Urothelium cell line (cell line): ENCODE measurements at regions not wholly inside any gene's neighbourhood (a gene's known extent, or its start where the extent isn't known, plus 50 kb on each side); places are given as distances from the start of the nearest gene placed in this dataset.
"Not testable (repeated sequence)": the region's sequence is repeated elsewhere in the genome, so short reads cannot be mapped to it uniquely, and the experiment has no call there.

Source experiments
- DNase-seq: peaks from one replicate; pipeline ENCODE4 v3.0.0; 2011; ENCODE audit warnings: low spot score, mixed read lengths
- FAIRE-seq: peaks from 2 replicates; lab custom pipeline; 2011; peaks lifted over from hg19 to GRCh38; lab: Jason Lieb, UNC

GRCh38 chr5:166758151-166758550 lies 1533.3 kb upstream of the WWC1 start:
- DNase-seq, result no peak

GRCh38 chr5:166767858-166768257 lies 1523.6 kb upstream of the WWC1 start:
- DNase-seq (no peak), FAIRE-seq (no peak)

More at GRCh38 chr5:166758151-166758550, 1533.3 kb upstream of the WWC1 start:
- no peak for FAIRE-seq

- DNase-seq (no peak), FAIRE-seq (no peak)
Measured at GRCh38 chr5:166768536-166768935, 1522.9 kb upstream of the WWC1 start.

- DNase-seq (peak; percentile 19), FAIRE-seq (no peak)
Measured at GRCh38 chr5:166772770-166773169, 1518.7 kb upstream of the WWC1 start.

- FAIRE-seq (no peak), DNase-seq (no peak)
Measured at GRCh38 chr5:166781737-166782136, 1509.7 kb upstream of the WWC1 start.

- FAIRE-seq, result no peak
- DNase-seq, result no peak
Measured at GRCh38 chr5:166784545-166785078, 1506.8 kb upstream of the WWC1 start.

- no peak for FAIRE-seq
- no peak for DNase-seq
Measured at GRCh38 chr5:166786178-166786577, 1505.3 kb upstream of the WWC1 start.

GRCh38 chr5:166786889-166787288 lies 1504.6 kb upstream of the WWC1 start:
- no peak for FAIRE-seq
- no peak for DNase-seq

- DNase-seq (no peak), FAIRE-seq (no peak)
Measured at GRCh38 chr5:166788050-166788449, 1503.4 kb upstream of the WWC1 start.

- no peak for DNase-seq
- no peak for FAIRE-seq
Measured at GRCh38 chr5:166795756-166796155, 1495.7 kb upstream of the WWC1 start.

- FAIRE-seq, result no peak
- DNase-seq, result no peak
Measured at GRCh38 chr5:166803058-166803457, 1488.4 kb upstream of the WWC1 start.

GRCh38 chr5:166804223-166804622 lies 1487.2 kb upstream of the WWC1 start:
- not testable (repeated sequence) for FAIRE-seq, DNase-seq

GRCh38 chr5:166804693-166805092 lies 1486.8 kb upstream of the WWC1 start:
- not testable (repeated sequence) for FAIRE-seq, DNase-seq

- not testable (repeated sequence) for DNase-seq, FAIRE-seq
Measured at GRCh38 chr5:166810093-166810658, 1481.3 kb upstream of the WWC1 start.

GRCh38 chr5:166810721-166811120 lies 1480.7 kb upstream of the WWC1 start:
- no peak for FAIRE-seq

GRCh38 chr5:166823360-166823759 lies 1468.1 kb upstream of the WWC1 start:
- no peak for FAIRE-seq
- no peak for DNase-seq

More at GRCh38 chr5:166810721-166811120, 1480.7 kb upstream of the WWC1 start:
- DNase-seq, result no peak

GRCh38 chr5:166834246-166834645 lies 1457.2 kb upstream of the WWC1 start:
- FAIRE-seq (no peak), DNase-seq (no peak)

- peak; percentile 46 for DNase-seq
- no peak for FAIRE-seq
Measured at GRCh38 chr5:166845044-166845443, 1446.4 kb upstream of the WWC1 start.

GRCh38 chr5:166856791-166857190 lies 1434.7 kb upstream of the WWC1 start:
- no peak for FAIRE-seq
- DNase-seq, result no peak

GRCh38 chr5:166860426-166860825 lies 1431.0 kb upstream of the WWC1 start:
- DNase-seq (no peak), FAIRE-seq (no peak)

GRCh38 chr5:166862581-166862980 lies 1428.9 kb upstream of the WWC1 start:
- no peak for DNase-seq
- FAIRE-seq, result no peak

GRCh38 chr5:166865206-166865605 lies 1426.2 kb upstream of the WWC1 start:
- no peak for FAIRE-seq
- no peak for DNase-seq

GRCh38 chr5:166880456-166880855 lies 1411.0 kb upstream of the WWC1 start:
- no peak for FAIRE-seq
- no peak for DNase-seq
